OCI-LY3 (cell line): ENCODE measurements at regions not wholly inside any gene's neighbourhood (a gene's known extent, or its start where the extent isn't known, plus 50 kb on each side); places are given as distances from the start of the nearest gene placed in this dataset.

ENCODE experiments used
- H2AFZ ChIP-seq: fragments of 200-600, 300-600 bp; shearing (Covaris generic); 2 replicates; pipeline ENCODE4 v1.6.0; 2014; ENCODE audit warnings: antibody characterized with exemption, low read depth, low read length
- H3K27ac ChIP-seq: fragments of 200-600, 300-600 bp; sonication (generic); 2 replicates; pipeline ENCODE4 v1.5.1; 2014; ENCODE audit warnings: mild to moderate bottlenecking, low read length, moderate library complexity, mixed read lengths
- H3K27me3 ChIP-seq: fragments of 200-600, 300-600 bp; sonication (generic); 2 replicates; pipeline ENCODE4 v1.6.1; 2014; ENCODE audit warnings: low read depth, low read length, mixed read lengths
- H3K36me3 ChIP-seq: fragments of 200-600, 300-600 bp; sonication (generic); replicated peaks from 2 replicates; pipeline ENCODE3; 2014; ENCODE audit warnings: low read depth, low read length, mixed read lengths
- H3K4me1 ChIP-seq: fragments of 300-600, 200-600 bp; sonication (generic); 2 replicates; pipeline ENCODE4 v1.6.1; 2014; ENCODE audit warnings: low read length, mixed read lengths
- H3K4me2 ChIP-seq: fragments of 200-600, 300-600 bp; sonication (generic); 2 replicates; pipeline ENCODE4 v1.6.1; 2014; ENCODE audit warnings: low read length, mixed read lengths
- H3K4me3 ChIP-seq: fragments of 300-600, 200-600 bp; sonication (generic); 2 replicates; pipeline ENCODE4 v1.5.1; 2014; ENCODE audit warnings: antibody characterized with exemption, mild to moderate bottlenecking, low read length, moderate library complexity
- H3K79me2 ChIP-seq: fragments of 300-600, 200-600 bp; shearing (Covaris generic); 2 replicates; pipeline ENCODE4 v1.6.1; 2014; ENCODE audit warnings: mild to moderate bottlenecking, low read length, mixed read lengths
- H3K9ac ChIP-seq: fragments of 300-600, 200-600 bp; shearing (Covaris generic); 2 replicates; pipeline ENCODE4 v1.6.0; 2014; ENCODE audit warnings: mild to moderate bottlenecking, low read length, moderate library complexity
- H3K9me3 ChIP-seq: fragments of 200-600, 300-600 bp; shearing (Covaris generic); 2 replicates; pipeline ENCODE4 v1.6.1; 2014; ENCODE audit warnings: low read length, mixed read lengths; ENCODE audit not compliant: insufficient read depth
- H4K20me1 ChIP-seq: fragments of 200-600, 300-600 bp; sonication (generic); 2 replicates; pipeline ENCODE4 v1.6.1; 2016; ENCODE audit warnings: low read length, mixed read lengths; ENCODE audit not compliant: insufficient read depth
- CTCF ChIP-seq: fragments of 200-600, 300-600 bp; sonication (generic); IDR thresholded peaks from 2 replicates; pipeline ENCODE4 v1.5.1; 2014; ENCODE audit warnings: antibody characterized with exemption, low read length, low read depth
- EZH2phosphoT487 ChIP-seq: fragments of 200-600 bp; shearing (Covaris generic); IDR thresholded peaks from 2 replicates; pipeline ENCODE4 v1.6.1; 2018; ENCODE audit warnings: antibody characterized with exemption, mixed run types, low read depth

GRCh38 chr5:1723957-1724821 is 75.4 kb downstream of the MRPL36 start:
- TF ChIP-seq CTCF, result no peak
- no peak for TF ChIP-seq EZH2phosphoT487
- no peaks in the 10 kb centered on the region for H3K27me3 ChIP-seq
- no peaks in the 10 kb centered on the region for H3K9me3 ChIP-seq
- H3K4me1 ChIP-seq, result no peaks in the 10 kb centered on the region
- H3K9ac ChIP-seq, result no peak overlapping the region
- no peak overlapping the region for H3K27ac ChIP-seq
- H3K36me3 ChIP-seq, result no peaks in the 10 kb centered on the region
- H4K20me1 ChIP-seq, result no peaks in the 10 kb centered on the region
- no peaks in the 10 kb centered on the region for H3K79me2 ChIP-seq
- no peak overlapping the region for H3K4me2 ChIP-seq
- H3K4me3 ChIP-seq, result no peak overlapping the region
- H2AFZ ChIP-seq, result no peak overlapping the region

- TF ChIP-seq CTCF (no peak), EZH2phosphoT487 (no peak)
- H3K79me2 ChIP-seq, result no peaks in the 10 kb centered on the region
- no peak overlapping the region for H3K27ac ChIP-seq
- H3K36me3 ChIP-seq, result no peaks in the 10 kb centered on the region
- no peaks in the 10 kb centered on the region for H3K27me3 ChIP-seq
- no peak overlapping the region for H2AFZ ChIP-seq
- H3K9me3 ChIP-seq, result peaks cover 4% of the 10 kb centered on the region; the same call in 1 of the 2 replicates
- H4K20me1 ChIP-seq, result no peaks in the 10 kb centered on the region
- no peaks in the 10 kb centered on the region for H3K4me1 ChIP-seq
- H3K4me3 ChIP-seq, result no peak overlapping the region
- no peak overlapping the region for H3K9ac ChIP-seq
- no peak overlapping the region for H3K4me2 ChIP-seq
Observed at GRCh38 chr5:1723476-1723875, 76.2 kb downstream of the MRPL36 start.

- Histone ChIP-seq H3K4me2 (no peak overlapping the region), H3K9ac (no peak overlapping the region), H4K20me1 (no peaks in the 10 kb centered on the region), H3K9me3 (peaks cover 4% of the 10 kb centered on the region; the same call in 1 of the 2 replicates), H3K27ac (no peak overlapping the region), H3K4me1 (no peaks in the 10 kb centered on the region), H3K36me3 (no peaks in the 10 kb centered on the region), H3K4me3 (no peak overlapping the region), H3K79me2 (no peaks in the 10 kb centered on the region), H3K27me3 (no peaks in the 10 kb centered on the region), H2AFZ (no peak overlapping the region)
- TF ChIP-seq EZH2phosphoT487 (no peak), CTCF (no peak)
Observed at GRCh38 chr5:1722877-1723276, 76.8 kb downstream of the MRPL36 start.

- Histone ChIP-seq H3K36me3 (no peaks in the 10 kb centered on the region), H3K27ac (no peak overlapping the region), H3K4me1 (no peaks in the 10 kb centered on the region), H3K4me3 (no peak overlapping the region), H3K9ac (no peak overlapping the region), H4K20me1 (no peaks in the 10 kb centered on the region), H3K4me2 (no peak overlapping the region), H3K9me3 (peaks cover 4% of the 10 kb centered on the region; the same call in 1 of the 2 replicates), H3K79me2 (no peaks in the 10 kb centered on the region), H2AFZ (no peak overlapping the region), H3K27me3 (no peaks in the 10 kb centered on the region)
- TF ChIP-seq EZH2phosphoT487 (no peak), CTCF (no peak)
Observed at GRCh38 chr5:1720396-1721110, 79.1 kb downstream of the MRPL36 start.
